Stimulated activated naive B cell treated with anti-CD40 and anti-IgM and Interleukin-4, amounts not matched to agents 10 μg/mL and 1 μg/mL and 100 μg/mL, for 72 hours (primary cell): ENCODE measurements at regions not wholly inside any gene's neighbourhood (a gene's known extent, or its start where the extent isn't known, plus 50 kb on each side); places are given as distances from the start of the nearest gene placed in this dataset.
"Not testable (repeated sequence)": the region's sequence is repeated elsewhere in the genome, so short reads cannot be mapped to it uniquely, and the experiment has no call there.

Experiments used
- ATAC-seq, 2 donors: fragments of 150-1000 bp; cut with Tn5 transposase; replicated peaks; 2 replicates each; pipeline ENCODE4 v1.10.0; 2021; ENCODE audit warnings: moderate library complexity in 1 of 2
- DNase-seq: peaks from one replicate; pipeline ENCODE4 v3.0.0; 2021
- H3K27ac Mint-ChIP-seq: one replicate; pipeline ENCODE4 v1.8.0; 2022; ENCODE audit warnings: mild to moderate bottlenecking, mixed read lengths
- H3K27me3 Mint-ChIP-seq, 2 donors: one replicate each; pipeline ENCODE4 v1.8.0; 2022; ENCODE audit warnings: mixed read lengths in 2 of 2
- H3K36me3 Mint-ChIP-seq, 2 donors: one replicate each; pipeline ENCODE4 v1.8.0; 2022; ENCODE audit warnings: mixed read lengths in 2 of 2, mild to moderate bottlenecking in 1 of 2
- H3K4me1 Mint-ChIP-seq, 2 donors: one replicate each; pipeline ENCODE4 v1.8.0; 2022; ENCODE audit warnings: mixed read lengths in 2 of 2, mild to moderate bottlenecking in 1 of 2
- H3K4me3 Mint-ChIP-seq, 2 donors: one replicate each; pipeline ENCODE4 v1.8.0; 2022; ENCODE audit warnings: mild to moderate bottlenecking in 2 of 2, mixed read lengths in 2 of 2, moderate library complexity in 1 of 2
- H3K9me3 Mint-ChIP-seq, 2 donors: one replicate each; pipeline ENCODE4 v1.8.0; 2022; ENCODE audit warnings: mixed read lengths in 2 of 2, mild to moderate bottlenecking in 1 of 2

DNA sequence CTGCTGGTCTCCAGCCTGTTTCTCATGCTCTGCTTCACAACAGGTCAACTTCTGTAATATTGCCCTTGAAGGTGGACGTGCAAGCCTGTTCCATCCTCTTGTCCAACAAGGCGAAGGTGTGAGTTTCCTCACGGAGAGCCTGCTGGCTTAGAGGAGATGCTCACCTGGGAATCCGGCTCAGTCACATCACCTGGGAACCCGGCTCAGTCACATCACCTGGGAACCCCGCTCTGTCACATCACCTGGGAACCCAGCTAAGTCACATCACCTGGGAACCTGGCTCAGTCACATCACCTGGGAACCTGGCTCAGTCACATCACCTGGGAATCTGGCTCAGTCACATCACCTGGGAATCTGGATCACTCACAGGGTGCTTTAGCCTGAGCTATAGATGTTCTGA is 230.1 kb downstream of the ERMARD start:
- no peaks in the 10 kb centered on the region for H3K9me3 Mint-ChIP-seq
- H3K36me3 Mint-ChIP-seq = no peaks in the 10 kb centered on the region
- no peak overlapping the region for H3K4me3 Mint-ChIP-seq
- peaks cover 0 to 16% of the 10 kb centered on the region in 2 donors for H3K27me3 Mint-ChIP-seq
- ATAC-seq (no peak), DNase-seq (no peak)
- no peak overlapping the region for H3K27ac Mint-ChIP-seq
- no peaks in the 10 kb centered on the region for H3K4me1 Mint-ChIP-seq

GRCh38 chr6:169980826-169981450 is 229.5 kb downstream of the ERMARD start:
- ATAC-seq = no peak
- Mint-ChIP-seq H3K9me3 (no peaks in the 10 kb centered on the region), H3K27ac (no peak overlapping the region), H3K36me3 (no peaks in the 10 kb centered on the region), H3K27me3 (peaks cover 4 to 16% of the 10 kb centered on the region in 2 donors), H3K4me1 (no peaks in the 10 kb centered on the region), H3K4me3 (no peak overlapping the region)
- DNase-seq = no peak

DNA sequence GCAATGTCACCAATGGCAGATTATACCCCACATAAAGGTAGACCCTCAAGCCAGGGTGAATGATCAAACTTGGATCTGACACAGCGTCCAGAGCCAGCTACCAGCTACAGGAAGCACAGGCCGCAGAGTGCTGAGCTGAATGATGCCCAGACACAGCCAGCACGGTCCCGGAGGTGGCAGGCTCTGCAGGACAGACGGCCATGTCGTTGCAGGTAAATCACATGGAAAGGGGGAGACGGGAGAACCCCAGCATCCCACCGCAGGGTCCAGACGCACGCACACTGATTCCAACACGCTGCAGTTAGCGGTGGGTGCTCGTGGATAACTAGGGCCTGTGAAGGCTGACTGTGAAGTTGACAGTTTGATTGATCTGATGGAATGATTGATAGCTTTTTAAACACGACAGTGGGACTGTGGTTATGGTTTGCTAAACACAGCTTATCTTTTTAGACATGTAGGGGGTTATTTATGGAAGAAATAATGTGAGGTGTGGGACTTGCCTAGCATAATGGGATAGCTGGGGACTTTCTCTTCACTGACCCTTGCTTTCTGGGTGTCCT is 228.5 kb downstream of the ERMARD start:
- H3K27me3 Mint-ChIP-seq = peaks cover 6 to 18% of the 10 kb centered on the region in 2 donors
- no peaks in the 10 kb centered on the region for H3K4me1 Mint-ChIP-seq
- H3K4me3 Mint-ChIP-seq = no peak overlapping the region
- no peaks in the 10 kb centered on the region for H3K9me3 Mint-ChIP-seq
- DNase-seq = no peak
- no peaks in the 10 kb centered on the region for H3K36me3 Mint-ChIP-seq
- ATAC-seq = no peak
- no peak overlapping the region for H3K27ac Mint-ChIP-seq

DNA sequence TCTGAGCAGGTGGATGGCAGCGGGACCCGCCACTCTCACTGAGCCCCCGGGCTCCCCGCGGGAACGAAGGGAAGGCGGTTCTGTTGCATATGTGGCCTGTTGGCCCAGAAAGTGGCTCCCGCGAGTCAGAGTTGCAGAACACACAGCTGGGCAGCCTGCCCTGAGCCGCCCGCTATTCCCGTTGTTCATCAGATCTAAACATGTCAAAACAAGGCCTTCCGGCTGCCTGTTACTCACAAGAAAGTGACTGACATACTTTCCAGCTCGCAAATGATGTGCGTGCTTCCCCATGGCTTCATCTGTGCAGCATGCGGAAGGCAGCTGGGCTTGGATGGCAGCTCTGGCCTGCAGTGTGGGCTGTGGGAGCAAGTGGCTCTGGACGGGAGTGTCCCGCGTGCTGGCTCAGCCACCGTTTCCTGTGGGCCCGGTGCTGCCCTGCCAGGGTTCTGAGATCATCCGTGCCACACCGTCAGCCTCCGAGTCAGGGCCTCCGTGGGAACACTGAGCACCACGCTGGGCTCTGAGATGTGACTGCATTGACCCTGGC is 227.3 kb downstream of the ERMARD start:
- DNase-seq = no peak
- Mint-ChIP-seq H3K27ac (no peak overlapping the region), H3K9me3 (no peaks in the 10 kb centered on the region), H3K36me3 (no peaks in the 10 kb centered on the region), H3K27me3 (peaks cover 6 to 20% of the 10 kb centered on the region in 2 donors), H3K4me1 (no peaks in the 10 kb centered on the region), H3K4me3 (no peak overlapping the region)
- no peak for ATAC-seq

- no peak for DNase-seq
- ATAC-seq = no peak
- no peak overlapping the region for H3K4me3 Mint-ChIP-seq
- H3K27ac Mint-ChIP-seq = peak overlapping the region; percentile 38
- no peaks in the 10 kb centered on the region for H3K36me3 Mint-ChIP-seq
- H3K4me1 Mint-ChIP-seq = no peaks in the 10 kb centered on the region
- H3K27me3 Mint-ChIP-seq = peaks cover 6 to 20% of the 10 kb centered on the region in 2 donors
- H3K9me3 Mint-ChIP-seq = no peaks in the 10 kb centered on the region
Measured at GRCh38 chr6:169977434-169978265, 226.2 kb downstream of the ERMARD start.

DNA sequence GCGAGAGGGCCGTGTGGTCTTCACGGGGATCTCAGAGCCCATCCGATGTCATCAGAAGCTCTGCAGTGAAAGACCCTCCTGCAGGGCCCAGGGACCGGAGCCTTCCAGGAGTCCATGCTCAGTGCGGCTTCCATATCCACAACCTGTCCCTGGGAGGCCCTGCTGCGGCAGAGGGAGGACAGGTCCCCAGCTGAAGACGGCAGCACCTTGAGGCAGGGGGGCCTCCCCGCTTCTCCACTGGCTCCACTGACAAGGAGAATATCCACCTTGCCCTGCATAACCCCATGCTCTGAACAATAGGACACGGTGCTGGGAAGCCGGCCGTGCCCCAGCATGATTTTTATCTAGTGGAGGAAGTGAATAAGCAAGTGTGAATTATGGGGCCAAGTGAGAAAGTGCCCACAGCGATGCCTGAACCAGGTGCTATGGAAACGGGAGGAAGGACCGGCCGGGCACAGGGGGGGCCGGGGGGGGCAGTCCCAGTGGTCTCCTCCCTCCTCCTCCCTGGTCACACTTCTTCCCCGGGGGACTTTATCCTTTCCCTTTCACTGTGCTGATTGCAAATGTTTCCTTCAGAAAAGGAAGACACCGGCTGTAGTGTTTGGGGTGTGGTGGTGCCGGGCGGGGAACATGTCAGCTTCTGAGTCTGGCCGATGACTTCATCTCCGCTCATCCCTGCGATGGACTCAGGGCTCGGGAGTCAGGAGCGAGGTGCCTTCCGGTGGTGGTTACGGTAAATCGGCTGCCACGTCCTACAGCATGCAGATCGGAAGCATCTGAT is 225.1 kb downstream of the ERMARD start:
- Mint-ChIP-seq H3K36me3 (no peaks in the 10 kb centered on the region), H3K27ac (no peak overlapping the region), H3K27me3 (peaks cover 6 to 19% of the 10 kb centered on the region in 2 donors), H3K4me3 (no peak overlapping the region), H3K9me3 (no peaks in the 10 kb centered on the region), H3K4me1 (no peaks in the 10 kb centered on the region)
- ATAC-seq (no peak), DNase-seq (no peak)

GRCh38 chr6:169975701-169976100 is 224.3 kb downstream of the ERMARD start:
- no peak overlapping the region for H3K4me3 Mint-ChIP-seq
- no peak overlapping the region for H3K27ac Mint-ChIP-seq
- no peaks in the 10 kb centered on the region for H3K36me3 Mint-ChIP-seq
- ATAC-seq = no peak
- peaks cover 6 to 16% of the 10 kb centered on the region in 2 donors for H3K27me3 Mint-ChIP-seq
- H3K9me3 Mint-ChIP-seq = no peaks in the 10 kb centered on the region
- no peak for DNase-seq
- no peaks in the 10 kb centered on the region for H3K4me1 Mint-ChIP-seq

DNA sequence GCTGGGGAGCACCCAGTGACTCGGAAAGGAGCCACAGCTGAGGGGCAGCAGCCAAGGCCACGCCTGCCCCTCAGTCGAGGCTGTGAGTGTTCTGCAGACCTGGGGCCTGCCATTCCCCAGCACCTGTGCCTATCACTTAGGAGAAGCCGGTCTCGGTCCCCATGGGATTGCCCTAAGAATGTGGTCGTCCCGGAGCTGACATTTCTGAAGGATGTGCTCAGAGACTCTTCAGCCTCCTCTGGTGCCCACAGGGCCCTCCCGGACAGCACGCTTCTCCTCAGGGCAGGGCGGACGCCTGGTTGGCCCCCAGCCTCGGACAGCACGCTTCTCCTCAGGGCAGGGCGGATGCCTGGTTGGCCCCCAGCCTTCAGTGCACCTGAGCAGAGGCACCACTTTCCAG is 223.9 kb downstream of the ERMARD start:
- no peaks in the 10 kb centered on the region for H3K36me3 Mint-ChIP-seq
- DNase-seq (no peak), ATAC-seq (no peak)
- H3K27ac Mint-ChIP-seq = no peak overlapping the region
- H3K27me3 Mint-ChIP-seq = peaks cover 6 to 16% of the 10 kb centered on the region in 2 donors
- no peak overlapping the region for H3K4me3 Mint-ChIP-seq
- H3K9me3 Mint-ChIP-seq = no peaks in the 10 kb centered on the region
- H3K4me1 Mint-ChIP-seq = no peaks in the 10 kb centered on the region

DNA sequence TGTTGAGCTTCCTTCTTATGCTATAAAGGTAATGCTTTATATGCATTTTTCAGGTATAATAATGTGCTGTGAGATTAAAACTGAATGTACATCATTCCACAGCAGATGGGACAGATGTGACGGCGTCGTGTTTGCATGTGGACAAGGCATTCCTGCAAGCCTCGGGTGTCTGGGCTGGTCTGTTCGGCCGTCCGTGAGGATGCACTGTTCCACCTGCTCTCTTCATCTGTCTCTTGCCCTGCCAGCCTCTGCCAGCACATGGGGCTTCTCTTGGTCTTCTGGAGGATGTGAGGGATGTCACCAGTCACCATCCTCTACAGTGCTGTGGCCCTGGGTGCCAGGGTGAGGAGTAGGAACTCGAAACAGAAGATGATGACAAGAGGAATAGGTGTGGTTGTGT is 223.2 kb downstream of the ERMARD start:
- Mint-ChIP-seq H3K27ac (no peak overlapping the region), H3K27me3 (peaks cover 7 to 17% of the 10 kb centered on the region in 2 donors), H3K9me3 (no peaks in the 10 kb centered on the region), H3K4me1 (no peaks in the 10 kb centered on the region), H3K4me3 (no peak overlapping the region), H3K36me3 (no peaks in the 10 kb centered on the region)
- ATAC-seq (no peak), DNase-seq (no peak)

DNA sequence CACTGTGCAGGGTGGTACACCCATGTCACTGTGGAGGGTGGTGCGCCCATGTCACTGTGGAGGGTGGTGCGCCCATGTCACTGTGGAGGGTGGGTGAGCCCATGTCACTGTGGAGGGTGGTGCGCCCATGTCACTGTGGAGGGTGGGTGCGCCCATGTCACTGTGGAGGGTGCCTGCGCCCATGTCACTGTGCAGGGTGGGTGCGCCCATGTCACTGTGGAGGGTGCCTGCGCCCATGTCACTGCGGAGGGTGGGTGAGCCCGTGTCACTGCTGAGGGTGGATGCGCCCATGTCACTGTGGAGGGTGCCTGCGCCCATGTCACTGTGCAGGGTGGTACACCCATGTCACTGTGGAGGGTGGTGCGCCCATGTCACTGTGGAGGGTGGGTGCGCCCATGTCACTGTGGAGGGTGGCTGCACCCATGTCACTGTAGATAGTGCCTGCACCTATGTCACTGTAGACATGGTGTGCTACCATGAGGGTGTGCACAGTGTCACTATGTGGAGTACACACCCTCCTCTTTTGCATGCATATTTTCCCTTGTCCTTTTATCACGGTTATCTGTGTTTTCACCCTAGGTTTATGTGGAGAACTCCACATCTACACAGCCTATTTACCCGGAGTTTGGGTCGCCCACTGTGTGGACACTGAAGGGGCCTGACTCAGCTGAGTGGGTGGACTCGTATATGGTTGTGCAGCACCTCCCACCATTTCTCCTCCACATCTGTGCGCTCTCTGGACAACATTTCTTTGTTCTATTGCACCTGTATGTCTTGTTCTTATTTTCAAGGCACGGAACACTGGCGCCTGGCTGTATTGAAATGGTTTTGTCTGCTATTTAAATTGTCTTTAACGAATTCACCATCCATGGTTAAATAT is 222.4 kb downstream of the ERMARD start:
- not testable (repeated sequence) for H3K9me3 Mint-ChIP-seq, H3K36me3 Mint-ChIP-seq, H3K4me1 Mint-ChIP-seq, H3K4me3 Mint-ChIP-seq, H3K27ac Mint-ChIP-seq, ATAC-seq, DNase-seq
- H3K27me3 Mint-ChIP-seq = peaks cover 12 to 20% of the 10 kb centered on the region in 2 donors

- ATAC-seq (no peak), DNase-seq (no peak)
- Mint-ChIP-seq H3K36me3 (no peaks in the 10 kb centered on the region), H3K4me3 (no peak overlapping the region), H3K27ac (no peak overlapping the region), H3K27me3 (peaks cover 12 to 25% of the 10 kb centered on the region in 2 donors), H3K4me1 (no peaks in the 10 kb centered on the region), H3K9me3 (no peaks in the 10 kb centered on the region)
Measured at GRCh38 chr6:169972736-169973135, 221.3 kb downstream of the ERMARD start.

DNA sequence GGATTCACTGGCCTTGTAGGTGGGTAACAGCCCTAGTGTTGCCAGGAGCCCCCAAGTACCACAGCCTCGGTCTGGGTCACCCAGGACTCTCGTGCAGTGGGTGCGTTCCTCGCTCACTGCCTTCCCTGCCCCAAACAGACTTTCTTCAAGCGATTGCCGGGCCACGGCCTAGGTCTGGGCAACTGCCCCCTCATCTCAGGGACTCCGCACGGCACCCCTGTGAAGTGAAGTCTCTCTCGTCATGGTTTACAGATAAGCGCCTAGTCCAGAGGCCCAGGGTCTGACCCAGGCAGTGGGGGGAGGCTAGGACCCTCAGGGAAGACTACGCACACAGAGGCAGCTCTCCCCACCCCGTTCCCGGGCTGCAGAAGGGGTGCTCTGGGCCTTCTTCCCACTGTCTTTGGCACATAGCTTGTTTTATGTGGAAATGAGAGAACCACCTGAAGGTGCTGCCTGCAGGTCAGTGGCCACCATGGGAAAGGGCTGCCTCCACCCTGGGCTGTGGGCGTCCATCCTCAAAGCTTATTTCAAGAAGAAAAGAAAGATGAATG is 220.8 kb downstream of the ERMARD start:
- DNase-seq (no peak), ATAC-seq (no peak)
- Mint-ChIP-seq H3K27ac (no peak overlapping the region), H3K9me3 (no peaks in the 10 kb centered on the region), H3K27me3 (peaks cover 12 to 19% of the 10 kb centered on the region in 2 donors), H3K4me1 (no peaks in the 10 kb centered on the region), H3K36me3 (no peaks in the 10 kb centered on the region), H3K4me3 (no peak overlapping the region)

- no peak for ATAC-seq
- Mint-ChIP-seq H3K9me3 (no peaks in the 10 kb centered on the region), H3K36me3 (no peaks in the 10 kb centered on the region), H3K27me3 (peaks cover 10 to 16% of the 10 kb centered on the region in 2 donors), H3K4me1 (no peaks in the 10 kb centered on the region), H3K4me3 (no peak overlapping the region), H3K27ac (no peak overlapping the region)
- no peak for DNase-seq
Measured at GRCh38 chr6:169971081-169971861, 219.8 kb downstream of the ERMARD start.
